Trophoblast cell (in vitro differentiated cells and primary cell): ENCODE measurements at regions not wholly inside any gene's neighbourhood (a gene's known extent, or its start where the extent isn't known, plus 50 kb on each side); places are given as distances from the start of the nearest gene placed in this dataset.
"Not testable (repeated sequence)": the region's sequence is repeated elsewhere in the genome, so short reads cannot be mapped to it uniquely, and the experiment has no call there.

Experiments used
- DNase-seq, 2 donors: peaks; one replicate each; pipeline ENCODE4 v3.0.0-alpha.2; 2016
- H2AFZ ChIP-seq: 2 replicates; pipeline ENCODE4 v1.6.1; 2013; ENCODE audit warnings: low read length, moderate library complexity, mild to moderate bottlenecking; ENCODE audit not compliant: insufficient read depth, poor library complexity
- H2AK5ac ChIP-seq: 2 replicates; pipeline ENCODE4 v1.6.1; 2013; ENCODE audit warnings: mild to moderate bottlenecking, low read length
- H2BK120ac ChIP-seq: 2 replicates; pipeline ENCODE4 v1.6.1; 2013; ENCODE audit warnings: low read length, mild to moderate bottlenecking, moderate library complexity; ENCODE audit not compliant: insufficient read depth, poor library complexity
- H2BK12ac ChIP-seq: 2 replicates; pipeline ENCODE4 v1.6.1; 2013; ENCODE audit warnings: mild to moderate bottlenecking, low read length, moderate library complexity
- H2BK5ac ChIP-seq: 2 replicates; pipeline ENCODE4 v1.6.1; 2013; ENCODE audit warnings: low read length, low read depth, moderate library complexity, mild to moderate bottlenecking; ENCODE audit not compliant: poor library complexity
- H3K14ac ChIP-seq: 2 replicates; pipeline ENCODE4 v1.6.1; 2013; ENCODE audit warnings: mild to moderate bottlenecking, low read length
- H3K18ac ChIP-seq: 2 replicates; pipeline ENCODE4 v1.6.1; 2013; ENCODE audit warnings: mild to moderate bottlenecking, low read length
- H3K23ac ChIP-seq: 2 replicates; pipeline ENCODE4 v1.6.1; 2013; ENCODE audit warnings: low read length
- H3K27ac ChIP-seq: 2 replicates; pipeline ENCODE4 v1.5.1; 2013; ENCODE audit warnings: low read depth, mild to moderate bottlenecking, inconsistent platforms, low read length, moderate library complexity
- H3K27me3 ChIP-seq: 2 replicates; pipeline ENCODE4 v1.6.1; 2013; ENCODE audit warnings: inconsistent platforms, mild to moderate bottlenecking, low read length, moderate library complexity; ENCODE audit not compliant: insufficient read depth
- H3K36me3 ChIP-seq, 2 experiments: 1 replicate in 1 of 2; 2 replicates in 1 of 2; pipeline ENCODE4 v1.6.1; 2013; ENCODE audit warnings: low read length in 2 of 2, mild to moderate bottlenecking in 2 of 2, moderate library complexity in 1 of 2; ENCODE audit not compliant: insufficient read depth in 2 of 2, control insufficient read depth in 1 of 2
- H3K4ac ChIP-seq: 2 replicates; pipeline ENCODE4 v1.6.1; 2013; ENCODE audit warnings: low read depth, mild to moderate bottlenecking, low read length, moderate library complexity
- H3K4me1 ChIP-seq, 2 experiments: 1 replicate in 1 of 2; 2 replicates in 1 of 2; pipeline ENCODE4 v1.6.1; 2013; ENCODE audit warnings: low read length in 2 of 2, mild to moderate bottlenecking in 2 of 2, moderate library complexity in 1 of 2; ENCODE audit not compliant: insufficient read depth in 2 of 2, control insufficient read depth in 1 of 2
- H3K4me2 ChIP-seq: 2 replicates; pipeline ENCODE4 v1.6.1; 2013; ENCODE audit warnings: inconsistent platforms, mild to moderate bottlenecking, low read length, moderate library complexity
- H3K4me3 ChIP-seq: 2 replicates; pipeline ENCODE4 v1.5.1; 2013; ENCODE audit warnings: mild to moderate bottlenecking, low read depth, low read length, inconsistent platforms
- H3K79me1 ChIP-seq: one replicate; pipeline ENCODE4 v1.6.1; 2013; ENCODE audit warnings: low read length
- H3K79me2 ChIP-seq: 2 replicates; pipeline ENCODE4 v1.6.1; 2013; ENCODE audit warnings: low read length, mild to moderate bottlenecking; ENCODE audit not compliant: control insufficient read depth, insufficient read depth, poor library complexity
- H3K9ac ChIP-seq: 2 replicates; pipeline ENCODE4 v1.6.1; 2013; ENCODE audit warnings: mild to moderate bottlenecking, low read length
- H3K9me3 ChIP-seq: 2 replicates; pipeline ENCODE4 v1.6.1; 2013; ENCODE audit warnings: low read depth, mild to moderate bottlenecking, control low read depth, inconsistent platforms, low read length; ENCODE audit not compliant: insufficient read depth
- H4K12ac ChIP-seq: 2 replicates; pipeline ENCODE4 v1.6.1; 2013; ENCODE audit warnings: low read depth, mild to moderate bottlenecking, low read length, moderate library complexity
- H4K8ac ChIP-seq: 2 replicates; pipeline ENCODE4 v1.6.1; 2013; ENCODE audit warnings: low read depth, mild to moderate bottlenecking, low read length, moderate library complexity
- H4K91ac ChIP-seq: one replicate; pipeline ENCODE4 v1.6.1; 2013; ENCODE audit warnings: low read depth, mild to moderate bottlenecking, low read length, moderate library complexity
- WGBS: extraction: QIAGEN DNeasy Blood & Tissue Kit; methylation state at CpG from one replicate; pipeline ENCODE4 v1.1.7; 2013; ENCODE audit warnings: missing lambda C conversion rate; ENCODE audit not compliant: insufficient read length, insufficient coverage; ENCODE audit errors: extremely low coverage; 5-methylcytosine and 5-hydroxymethylcytosine counted together

- Histone ChIP-seq H3K23ac (no peak overlapping the region), H4K8ac (no peak overlapping the region), H4K12ac (no peak overlapping the region), H3K27ac (no peak overlapping the region), H3K79me1 (no peaks in the 10 kb centered on the region), H3K4me3 (no peak overlapping the region), H2BK5ac (no peak overlapping the region), H3K14ac (no peak overlapping the region), H2BK120ac (no peak overlapping the region), H3K4ac (no peak overlapping the region), H3K9me3 (no peaks in the 10 kb centered on the region), H3K4me1 (no peaks in the 10 kb centered on the region), H4K91ac (no peak overlapping the region), H2AFZ (no peak overlapping the region), H3K79me2 (no peaks in the 10 kb centered on the region), H2BK12ac (no peak overlapping the region), H3K9ac (no peak overlapping the region), H3K27me3 (no peaks in the 10 kb centered on the region), H3K18ac (no peak overlapping the region), H3K4me2 (no peak overlapping the region), H2AK5ac (no peak overlapping the region), H3K36me3 (no peaks in the 10 kb centered on the region)
- DNase-seq, result no peak
Measured at GRCh38 chr5:44085083-44085482, 304.1 kb downstream of the FGF10 start.

GRCh38 chr5:44074547-44074946 is 314.7 kb downstream of the FGF10 start:
- H3K9ac ChIP-seq, H2BK12ac ChIP-seq, H3K4ac ChIP-seq, H4K12ac ChIP-seq, DNase-seq, H3K9me3 ChIP-seq, H3K36me3 ChIP-seq, H2BK5ac ChIP-seq, H3K18ac ChIP-seq, H2BK120ac ChIP-seq, H3K4me2 ChIP-seq, H3K79me2 ChIP-seq, H4K8ac ChIP-seq, H3K4me1 ChIP-seq, H3K14ac ChIP-seq, H2AK5ac ChIP-seq, H3K27ac ChIP-seq, H2AFZ ChIP-seq, H4K91ac ChIP-seq, H3K27me3 ChIP-seq, H3K4me3 ChIP-seq, H3K23ac ChIP-seq, H3K79me1 ChIP-seq: not testable (repeated sequence)
- no CpG with 5 or more reads among the region's 21 CpGs for WGBS

GRCh38 chr5:44051591-44051990 is 337.6 kb downstream of the FGF10 start:
- DNase-seq, result no peak
- no peaks in the 10 kb centered on the region for H3K9me3 ChIP-seq
- H3K79me1 ChIP-seq, result no peaks in the 10 kb centered on the region
- H3K4me1 ChIP-seq, result no peaks in the 10 kb centered on the region
- H2BK5ac ChIP-seq, result no peak overlapping the region
- H4K91ac ChIP-seq, result no peak overlapping the region
- no CpG with 5 or more reads among the region's 2 CpGs for WGBS
- no peak overlapping the region for H3K27ac ChIP-seq
- no peak overlapping the region for H3K4me3 ChIP-seq
- no peak overlapping the region for H2AFZ ChIP-seq
- no peak overlapping the region for H3K4ac ChIP-seq
- no peak overlapping the region for H2BK12ac ChIP-seq
- H3K9ac ChIP-seq, result no peak overlapping the region
- no peak overlapping the region for H3K4me2 ChIP-seq
- no peak overlapping the region for H2BK120ac ChIP-seq
- no peak overlapping the region for H3K14ac ChIP-seq
- H3K79me2 ChIP-seq, result no peaks in the 10 kb centered on the region
- H2AK5ac ChIP-seq, result no peak overlapping the region
- no peak overlapping the region for H3K18ac ChIP-seq
- no peaks in the 10 kb centered on the region for H3K36me3 ChIP-seq
- H4K12ac ChIP-seq, result no peak overlapping the region
- no peak overlapping the region for H3K23ac ChIP-seq
- no peaks in the 10 kb centered on the region for H3K27me3 ChIP-seq
- H4K8ac ChIP-seq, result no peak overlapping the region

- no peaks in the 10 kb centered on the region for H3K9me3 ChIP-seq
- no peaks in the 10 kb centered on the region for H3K79me1 ChIP-seq
- H3K9ac ChIP-seq, result no peak overlapping the region
- no peak overlapping the region for H3K14ac ChIP-seq
- H2AK5ac ChIP-seq, result no peak overlapping the region
- no peaks in the 10 kb centered on the region for H3K27me3 ChIP-seq
- DNase-seq, result no peak
- H3K4ac ChIP-seq, result no peak overlapping the region
- H4K91ac ChIP-seq, result no peak overlapping the region
- H3K27ac ChIP-seq, result no peak overlapping the region
- H3K36me3 ChIP-seq, result no peaks in the 10 kb centered on the region
- no CpG with 5 or more reads among the region's 4 CpGs for WGBS
- H3K79me2 ChIP-seq, result no peaks in the 10 kb centered on the region
- no peak overlapping the region for H3K18ac ChIP-seq
- H2BK5ac ChIP-seq, result no peak overlapping the region
- no peak overlapping the region for H2AFZ ChIP-seq
- H2BK120ac ChIP-seq, result no peak overlapping the region
- no peak overlapping the region for H3K23ac ChIP-seq
- no peak overlapping the region for H3K4me2 ChIP-seq
- no peak overlapping the region for H4K8ac ChIP-seq
- no peaks in the 10 kb centered on the region for H3K4me1 ChIP-seq
- no peak overlapping the region for H4K12ac ChIP-seq
- H3K4me3 ChIP-seq, result no peak overlapping the region
- no peak overlapping the region for H2BK12ac ChIP-seq
Measured at GRCh38 chr5:44048276-44048984, 340.8 kb downstream of the FGF10 start.
